HEK293T (cell line): ENCODE measurements at regions not wholly inside any gene's neighbourhood (a gene's known extent, or its start where the extent isn't known, plus 50 kb on each side); places are given as distances from the start of the nearest gene placed in this dataset.

Experiments used
- BHLHE40 ChIP-seq: fragments of 450-650 bp; IDR thresholded peaks from 2 replicates; pipeline ENCODE4 v1.6.1; 2016; ENCODE audit warnings: mild to moderate bottlenecking, moderate library complexity, borderline replicate concordance
- ELF4 ChIP-seq: fragments of 450-650 bp; IDR thresholded peaks from 2 replicates; pipeline ENCODE4 v1.6.1; 2017; ENCODE audit warnings: antibody characterized with exemption
- FOXK2 ChIP-seq: fragments of 450-650 bp; IDR thresholded peaks from 2 replicates; pipeline ENCODE4 v1.6.1; 2016; ENCODE audit warnings: mild to moderate bottlenecking
- FOXM1 ChIP-seq: fragments of 450-650 bp; IDR thresholded peaks from 2 replicates; pipeline ENCODE4 v1.6.1; 2017; ENCODE audit warnings: mild to moderate bottlenecking, borderline replicate concordance
- LEF1 ChIP-seq: fragments of 450-650 bp; IDR thresholded peaks from 2 replicates; pipeline ENCODE4 v1.6.1; 2017; ENCODE audit warnings: mild to moderate bottlenecking, borderline replicate concordance
- NFRKB ChIP-seq: fragments of 450-650 bp; IDR thresholded peaks from 2 replicates; pipeline ENCODE4 v1.6.1; 2016; ENCODE audit warnings: mild to moderate bottlenecking, moderate library complexity
- SP1 ChIP-seq: fragments of 450-650 bp; IDR thresholded peaks from 2 replicates; pipeline ENCODE4 v1.6.1; 2017
- SUZ12 ChIP-seq: fragments of 450-650 bp; IDR thresholded peaks from 2 replicates; pipeline ENCODE4 v1.6.1; 2016; ENCODE audit warnings: mild to moderate bottlenecking
- ZNF384 ChIP-seq: fragments of 450-650 bp; IDR thresholded peaks from 2 replicates; pipeline ENCODE4 v1.6.1; 2016
- TF ChIP-seq, protein P1 (sequence below): fragments of 450-650 bp; IDR thresholded peaks from 2 replicates; pipeline ENCODE4 v1.6.1; 2016

DNA sequence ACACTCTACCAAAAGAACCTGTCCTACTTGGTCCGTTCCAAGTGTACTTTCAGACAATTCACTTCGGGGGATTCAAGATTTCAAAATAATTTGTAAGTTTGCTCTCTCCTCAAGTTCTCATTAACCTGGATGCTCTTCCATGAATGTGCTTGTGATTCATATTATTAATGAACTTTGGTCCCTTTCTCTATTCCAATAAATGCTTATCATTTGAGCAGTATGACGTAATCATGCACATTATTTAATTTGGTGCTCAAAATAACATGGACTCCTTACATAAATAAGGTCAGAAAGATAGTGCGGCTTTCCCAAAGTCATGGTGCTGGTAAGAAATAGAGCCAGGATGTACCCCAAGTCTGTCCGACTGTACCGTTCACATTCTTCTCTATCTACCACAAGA, 323.2 kb upstream of the SLCO3A1 start:
- TF ChIP-seq SUZ12 (no peak), ELF4 (no peak), SP1 (no peak), BHLHE40 (no peak), LEF1 (no peak), FOXM1 (no peak), ZNF384 (no peak), FOXK2 (no peak), NFRKB (no peak)
- TF ChIP-seq, protein P1, sequence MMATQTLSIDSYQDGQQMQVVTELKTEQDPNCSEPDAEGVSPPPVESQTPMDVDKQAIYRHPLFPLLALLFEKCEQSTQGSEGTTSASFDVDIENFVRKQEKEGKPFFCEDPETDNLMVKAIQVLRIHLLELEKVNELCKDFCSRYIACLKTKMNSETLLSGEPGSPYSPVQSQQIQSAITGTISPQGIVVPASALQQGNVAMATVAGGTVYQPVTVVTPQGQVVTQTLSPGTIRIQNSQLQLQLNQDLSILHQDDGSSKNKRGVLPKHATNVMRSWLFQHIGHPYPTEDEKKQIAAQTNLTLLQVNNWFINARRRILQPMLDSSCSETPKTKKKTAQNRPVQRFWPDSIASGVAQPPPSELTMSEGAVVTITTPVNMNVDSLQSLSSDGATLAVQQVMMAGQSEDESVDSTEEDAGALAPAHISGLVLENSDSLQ = no peak
